GM12874 (cell line): ENCODE measurements at regions not wholly inside any gene's neighbourhood (a gene's known extent, or its start where the extent isn't known, plus 50 kb on each side); places are given as distances from the start of the nearest gene placed in this dataset.

Experiments
- TF ChIP-seq, protein P1 (sequence below): IDR thresholded peaks from 2 replicates; pipeline ENCODE4 v1.5.1; 2011; ENCODE audit warnings: low read depth, mild to moderate bottlenecking, control low read depth, low read length, moderate library complexity; ENCODE audit not compliant: insufficient read depth

DNA sequence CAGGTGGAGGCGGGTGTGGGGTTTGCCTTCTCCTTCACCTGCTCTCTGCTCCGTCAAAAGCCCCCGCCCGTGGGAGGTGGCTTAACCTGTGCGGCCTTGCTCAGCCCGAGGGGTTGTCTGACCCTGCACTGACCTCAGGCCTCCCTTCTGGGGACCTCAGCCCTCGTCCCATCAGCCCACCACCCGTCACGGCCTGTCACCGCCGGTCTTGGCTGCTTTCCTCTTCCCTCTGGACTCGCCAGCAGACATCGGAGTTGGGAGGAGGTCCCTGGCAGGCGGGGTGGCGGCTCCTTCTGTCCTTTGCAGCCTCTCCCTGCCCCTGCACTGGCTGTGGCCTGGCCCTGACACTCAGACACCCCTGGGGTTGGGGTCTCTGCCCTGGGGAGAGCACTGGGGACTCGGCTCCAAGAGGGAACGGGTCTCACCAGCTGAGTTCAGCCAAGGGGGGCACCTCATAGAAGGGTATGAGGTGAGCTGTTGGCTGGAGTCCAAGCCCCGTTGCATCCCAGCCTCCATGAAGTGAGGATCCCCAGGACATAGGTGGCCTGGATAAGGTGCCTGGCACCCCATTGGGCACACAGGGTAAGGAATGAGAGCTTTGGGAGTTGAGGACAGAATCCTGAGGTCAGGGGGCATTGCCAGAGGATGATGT lies 999.6 kb downstream of the BRD1 start:
- TF ChIP-seq, protein P1, sequence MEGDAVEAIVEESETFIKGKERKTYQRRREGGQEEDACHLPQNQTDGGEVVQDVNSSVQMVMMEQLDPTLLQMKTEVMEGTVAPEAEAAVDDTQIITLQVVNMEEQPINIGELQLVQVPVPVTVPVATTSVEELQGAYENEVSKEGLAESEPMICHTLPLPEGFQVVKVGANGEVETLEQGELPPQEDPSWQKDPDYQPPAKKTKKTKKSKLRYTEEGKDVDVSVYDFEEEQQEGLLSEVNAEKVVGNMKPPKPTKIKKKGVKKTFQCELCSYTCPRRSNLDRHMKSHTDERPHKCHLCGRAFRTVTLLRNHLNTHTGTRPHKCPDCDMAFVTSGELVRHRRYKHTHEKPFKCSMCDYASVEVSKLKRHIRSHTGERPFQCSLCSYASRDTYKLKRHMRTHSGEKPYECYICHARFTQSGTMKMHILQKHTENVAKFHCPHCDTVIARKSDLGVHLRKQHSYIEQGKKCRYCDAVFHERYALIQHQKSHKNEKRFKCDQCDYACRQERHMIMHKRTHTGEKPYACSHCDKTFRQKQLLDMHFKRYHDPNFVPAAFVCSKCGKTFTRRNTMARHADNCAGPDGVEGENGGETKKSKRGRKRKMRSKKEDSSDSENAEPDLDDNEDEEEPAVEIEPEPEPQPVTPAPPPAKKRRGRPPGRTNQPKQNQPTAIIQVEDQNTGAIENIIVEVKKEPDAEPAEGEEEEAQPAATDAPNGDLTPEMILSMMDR: no peak

DNA sequence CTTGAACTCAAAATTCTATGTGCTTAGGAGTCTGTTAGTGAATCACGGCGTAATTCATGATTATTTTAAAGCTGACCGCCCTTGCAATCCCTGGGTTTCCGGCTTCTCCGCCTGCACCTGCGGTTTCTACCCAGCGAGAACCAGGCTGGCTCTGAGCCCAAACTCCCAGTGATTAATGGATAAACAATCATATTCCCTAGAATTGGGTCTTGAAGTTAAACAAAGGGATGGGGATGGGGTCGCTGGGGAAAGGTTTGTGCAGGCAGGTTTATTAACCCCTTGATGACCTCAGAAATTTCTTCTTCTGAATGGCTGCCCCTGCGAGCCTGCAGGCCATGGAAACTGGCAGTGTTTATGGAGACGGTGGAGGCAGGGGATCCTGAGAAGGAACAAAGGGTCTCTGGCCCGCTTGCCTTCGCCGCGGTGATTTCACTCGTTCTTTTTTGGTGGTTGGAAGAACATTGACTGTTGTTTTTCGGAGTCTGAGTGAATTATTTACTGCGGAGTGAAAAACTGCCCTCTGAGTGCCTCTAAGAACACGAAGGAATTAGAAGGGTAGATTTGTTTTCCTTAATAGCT lies 1000.3 kb downstream of the BRD1 start:
- TF ChIP-seq, protein P1: no peak

DNA sequence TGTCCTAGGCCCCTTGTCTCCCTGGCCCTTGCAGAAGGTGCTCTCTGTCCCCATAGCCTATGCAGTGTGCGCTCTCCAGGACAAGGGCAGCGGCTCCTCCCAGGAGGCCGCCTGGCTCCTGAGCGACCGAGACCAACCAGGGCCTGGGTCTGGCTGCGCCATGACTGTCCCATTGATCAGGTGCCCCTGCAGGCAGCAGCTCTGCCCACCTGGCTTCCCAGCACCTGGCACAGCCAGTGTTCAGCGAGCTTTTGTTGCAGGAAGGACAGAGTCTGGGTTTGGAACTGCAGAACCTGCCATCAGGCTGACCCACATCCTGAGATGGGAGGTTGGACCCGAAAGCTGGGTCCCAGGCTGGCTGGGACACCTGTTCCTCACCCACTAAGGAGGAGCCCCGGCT lies 1001.1 kb downstream of the BRD1 start:
- TF ChIP-seq, protein P1: no peak

DNA sequence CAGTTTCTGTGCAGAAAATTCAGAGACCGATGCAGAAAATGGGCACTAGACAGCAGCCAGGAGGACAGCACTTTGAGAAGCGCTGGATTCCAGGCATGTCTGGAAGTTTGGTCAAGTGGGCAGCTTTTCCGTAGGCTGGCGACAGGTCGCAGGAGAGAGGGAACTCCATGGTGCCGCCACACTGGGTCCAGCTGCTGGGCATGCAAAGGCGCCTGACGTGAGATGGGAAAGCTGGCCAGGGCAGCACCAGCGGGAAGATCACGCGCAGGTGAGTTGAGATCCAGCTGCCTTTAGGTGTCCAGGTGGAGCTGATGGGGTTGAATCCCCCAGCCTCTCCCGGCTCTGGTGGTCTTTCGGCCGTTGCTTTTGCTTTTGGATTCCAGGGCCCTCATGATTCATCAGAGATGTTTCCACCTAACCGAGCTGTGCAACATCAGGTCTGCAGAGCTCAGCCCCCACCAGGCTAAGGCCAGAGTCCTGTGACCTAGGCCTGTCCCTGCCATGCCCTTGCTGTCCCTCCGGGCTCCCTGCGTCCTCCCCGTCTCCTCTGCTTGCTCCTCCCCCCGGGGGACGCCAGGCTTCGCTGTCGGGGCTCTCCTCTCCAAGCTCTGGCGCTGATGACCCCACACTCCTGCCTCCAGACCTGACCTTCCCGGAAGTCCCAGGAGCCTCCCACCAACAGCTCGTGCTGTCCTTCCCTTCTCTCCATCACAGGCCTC lies 1001.7 kb downstream of the BRD1 start:
- TF ChIP-seq, protein P1: no peak

DNA sequence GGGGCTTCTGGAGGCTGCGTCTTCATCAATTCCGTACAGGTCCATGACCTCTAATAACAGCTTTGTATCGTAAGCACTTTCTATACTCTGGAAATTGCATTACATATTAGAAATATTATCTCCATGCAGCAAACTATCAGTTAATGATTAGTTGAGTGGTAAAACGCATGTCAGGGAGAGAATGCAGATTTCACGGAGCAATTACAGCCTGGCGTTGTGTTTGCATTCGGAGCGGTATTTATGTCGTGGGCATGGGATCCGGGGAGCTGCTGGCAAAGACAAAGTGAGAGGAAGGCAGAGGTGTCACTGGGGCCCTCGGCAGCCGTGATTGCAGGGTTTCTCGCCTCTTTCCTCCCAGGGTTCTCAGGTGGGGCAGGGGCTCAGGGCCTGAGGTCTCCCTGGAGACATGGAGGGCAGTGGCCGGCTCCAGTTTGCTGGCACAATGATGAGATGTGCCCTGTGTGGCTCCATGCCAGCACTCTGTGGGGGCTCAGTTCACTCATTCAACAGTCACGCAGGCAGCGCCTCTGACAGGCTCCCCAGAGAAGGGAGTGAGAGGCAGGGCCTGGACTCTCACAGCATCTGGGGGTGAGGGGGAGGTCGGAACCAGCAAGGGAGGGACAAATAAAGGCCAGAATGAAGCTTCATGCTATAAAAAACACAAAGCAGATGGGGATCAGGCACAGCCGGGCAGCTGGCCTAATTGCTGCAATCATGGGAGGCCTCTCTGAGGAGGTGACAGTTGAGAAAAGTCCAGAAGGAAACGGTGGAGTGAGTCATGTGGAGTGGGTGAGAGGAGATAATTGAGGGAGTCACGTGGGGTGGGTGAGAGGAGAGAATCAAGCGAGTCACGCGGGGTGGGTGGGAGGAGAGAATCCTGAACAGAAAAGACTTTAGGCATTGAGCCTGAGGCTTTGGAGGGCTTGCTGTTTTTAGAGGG lies 1002.7 kb downstream of the BRD1 start:
- TF ChIP-seq, protein P1: no peak

DNA sequence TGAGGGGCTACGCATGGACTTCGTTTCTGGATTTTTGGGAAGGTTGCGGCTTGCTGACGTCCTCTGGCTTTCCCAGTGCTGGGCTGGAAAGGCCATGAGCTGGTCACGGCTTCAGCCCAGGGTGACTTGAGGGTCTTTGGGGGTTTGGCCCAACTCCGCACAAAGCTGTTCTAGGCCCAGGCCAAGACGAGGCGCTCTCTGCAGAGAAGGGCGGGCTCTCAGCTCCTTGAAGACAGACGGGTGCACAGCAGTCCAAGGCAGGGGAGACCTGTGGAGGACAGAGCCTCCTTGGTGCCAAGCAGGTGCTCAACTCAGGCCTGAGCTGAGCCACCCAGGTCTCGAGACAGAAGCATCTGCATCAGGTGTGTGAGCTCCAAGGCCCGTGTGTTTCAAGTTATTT lies 1003.7 kb downstream of the BRD1 start:
- TF ChIP-seq, protein P1: no peak
